GM12891 (cell line): ENCODE measurements at regions not wholly inside any gene's neighbourhood (a gene's known extent, or its start where the extent isn't known, plus 50 kb on each side); places are given as distances from the start of the nearest gene placed in this dataset.
A peak's percentile ranks its signal among the peaks of the same experiment; 100 is the strongest.

Source experiments
- DNase-seq: peaks from one replicate; pipeline ENCODE4 v3.0.0; 2011; ENCODE audit warnings: low spot score; ENCODE audit not compliant: insufficient read length
- FAIRE-seq: peaks from 2 replicates; lab custom pipeline; 2011; peaks lifted over from hg19 to GRCh38; lab: Jason Lieb, UNC
- PAX5 ChIP-seq: IDR thresholded peaks from 2 replicates; pipeline ENCODE4 v1.6.1; 2011; ENCODE audit warnings: low read length, moderate library complexity, mild to moderate bottlenecking; ENCODE audit not compliant: insufficient read depth, severe bottlenecking
- POLR2A ChIP-seq: IDR thresholded peaks from 2 replicates; pipeline ENCODE4 v1.6.1; 2011; ENCODE audit warnings: low read depth, low read length, control low read depth
- POLR2AphosphoS5 ChIP-seq: IDR thresholded peaks from 2 replicates; pipeline ENCODE4 v1.6.1; 2011; ENCODE audit warnings: low read depth, low read length, control low read depth
- POU2F2 ChIP-seq: IDR thresholded peaks from 2 replicates; pipeline ENCODE4 v1.6.1; 2011; ENCODE audit warnings: low read depth, mild to moderate bottlenecking, control low read depth, low read length, moderate library complexity
- SPI1 ChIP-seq: IDR thresholded peaks from 2 replicates; pipeline ENCODE4 v1.6.1; 2011; ENCODE audit warnings: low read depth, low read length, control low read depth
- TAF1 ChIP-seq: IDR thresholded peaks from 2 replicates; pipeline ENCODE4 v1.6.1; 2011; ENCODE audit warnings: low read depth, low read length, control low read depth

- DNase-seq = no peak
- TF ChIP-seq POU2F2 = no peak
- FAIRE-seq = no peak
Measured at GRCh38 chr12:98253207-98254037, 262.0 kb upstream of the TMPO start.

GRCh38 chr12:98256830-98257229 lies 258.6 kb upstream of the TMPO start:
- no peak for TF ChIP-seq TAF1
- TF ChIP-seq SPI1 = no peak
- no peak for TF ChIP-seq PAX5
- no peak for TF ChIP-seq POU2F2
- no peak for TF ChIP-seq POLR2AphosphoS5
- no peak for TF ChIP-seq POLR2A
- FAIRE-seq = no peak
- DNase-seq = no peak

GRCh38 chr12:98259693-98260092 lies 255.7 kb upstream of the TMPO start:
- peak; percentile 87 for FAIRE-seq
- TF ChIP-seq POLR2A (no peak), POLR2AphosphoS5 (no peak), SPI1 (peak; percentile 84), POU2F2 (no peak)
- no peak for DNase-seq

- FAIRE-seq (peak; percentile 76), DNase-seq (no peak)
- TF ChIP-seq PAX5 = no peak
- TF ChIP-seq SPI1 = no peak
- no peak for TF ChIP-seq TAF1
- no peak for TF ChIP-seq POLR2AphosphoS5
- no peak for TF ChIP-seq POU2F2
- TF ChIP-seq POLR2A = no peak
Measured at GRCh38 chr12:98260276-98260675, 255.1 kb upstream of the TMPO start.

- no peak for TF ChIP-seq POLR2A
- TF ChIP-seq PAX5 = no peak
- TF ChIP-seq SPI1 = no peak
- TF ChIP-seq POLR2AphosphoS5 = no peak
- no peak for TF ChIP-seq POU2F2
- TF ChIP-seq TAF1 = no peak
- FAIRE-seq (no peak), DNase-seq (no peak)
Measured at GRCh38 chr12:98262902-98263301, 252.5 kb upstream of the TMPO start.

GRCh38 chr12:98274430-98275130 lies 240.8 kb upstream of the TMPO start:
- FAIRE-seq (peak; percentile 96), DNase-seq (no peak)
- TF ChIP-seq TAF1 (no peak), SPI1 (peak; percentile 88)

GRCh38 chr12:98275131-98275475 lies 240.3 kb upstream of the TMPO start:
- DNase-seq = no peak
- no peak for FAIRE-seq
- TF ChIP-seq POU2F2 (no peak), POLR2AphosphoS5 (no peak), SPI1 (no peak), POLR2A (no peak), TAF1 (no peak), PAX5 (no peak)

GRCh38 chr12:98280152-98280551 lies 235.2 kb upstream of the TMPO start:
- no peak for FAIRE-seq
- TF ChIP-seq SPI1 = no peak
- no peak for TF ChIP-seq PAX5
- TF ChIP-seq POLR2A = no peak
- no peak for TF ChIP-seq POU2F2
- no peak for TF ChIP-seq POLR2AphosphoS5
- no peak for TF ChIP-seq TAF1
- DNase-seq = no peak

- no peak for TF ChIP-seq POU2F2
- DNase-seq = no peak
- no peak for FAIRE-seq
Measured at GRCh38 chr12:98280621-98281020, 234.8 kb upstream of the TMPO start.

- TF ChIP-seq POU2F2 = no peak
- no peak for TF ChIP-seq SPI1
- TF ChIP-seq TAF1 = no peak
- TF ChIP-seq POLR2AphosphoS5 = no peak
- TF ChIP-seq POLR2A = no peak
- no peak for TF ChIP-seq PAX5
- no peak for FAIRE-seq
- DNase-seq = no peak
Measured at GRCh38 chr12:98291828-98292227, 223.6 kb upstream of the TMPO start.
